ENCODE measurements at regions not wholly inside any gene's neighbourhood (a gene's known extent, or its start where the extent isn't known, plus 50 kb on each side); places are given as distances from the start of the nearest gene placed in this dataset.

DNA sequence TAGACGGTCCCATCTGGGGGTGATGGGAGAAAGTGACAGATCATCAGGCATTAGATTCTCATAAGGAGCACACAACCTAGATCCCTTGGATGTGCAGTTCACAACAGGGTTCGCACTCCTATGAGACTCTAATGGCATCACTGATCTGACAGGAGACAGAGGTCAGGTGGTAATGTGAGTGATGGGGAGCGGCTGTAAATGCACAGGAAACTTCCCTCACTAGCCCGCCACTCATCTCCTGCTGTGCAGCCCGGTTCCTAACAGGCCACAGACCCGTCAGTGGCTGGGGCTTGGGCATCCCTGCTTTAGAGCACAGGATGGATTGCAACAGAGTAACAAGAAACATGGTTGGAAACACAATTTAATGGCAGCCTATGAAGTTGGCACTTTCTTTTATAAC, 172.6 kb upstream of the VCX3A start:
- no peak for TF ChIP-seq POLR2A (IDR thresholded peaks at IDR 0.05)
- TF ChIP-seq, protein P1, sequence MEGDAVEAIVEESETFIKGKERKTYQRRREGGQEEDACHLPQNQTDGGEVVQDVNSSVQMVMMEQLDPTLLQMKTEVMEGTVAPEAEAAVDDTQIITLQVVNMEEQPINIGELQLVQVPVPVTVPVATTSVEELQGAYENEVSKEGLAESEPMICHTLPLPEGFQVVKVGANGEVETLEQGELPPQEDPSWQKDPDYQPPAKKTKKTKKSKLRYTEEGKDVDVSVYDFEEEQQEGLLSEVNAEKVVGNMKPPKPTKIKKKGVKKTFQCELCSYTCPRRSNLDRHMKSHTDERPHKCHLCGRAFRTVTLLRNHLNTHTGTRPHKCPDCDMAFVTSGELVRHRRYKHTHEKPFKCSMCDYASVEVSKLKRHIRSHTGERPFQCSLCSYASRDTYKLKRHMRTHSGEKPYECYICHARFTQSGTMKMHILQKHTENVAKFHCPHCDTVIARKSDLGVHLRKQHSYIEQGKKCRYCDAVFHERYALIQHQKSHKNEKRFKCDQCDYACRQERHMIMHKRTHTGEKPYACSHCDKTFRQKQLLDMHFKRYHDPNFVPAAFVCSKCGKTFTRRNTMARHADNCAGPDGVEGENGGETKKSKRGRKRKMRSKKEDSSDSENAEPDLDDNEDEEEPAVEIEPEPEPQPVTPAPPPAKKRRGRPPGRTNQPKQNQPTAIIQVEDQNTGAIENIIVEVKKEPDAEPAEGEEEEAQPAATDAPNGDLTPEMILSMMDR (IDR thresholded peaks at IDR 0.05): no peak
- intact Hi-C loops (cut with DNase I; ENCODE audit: low total_unique reads): no loop called here
- Histone ChIP-seq H3K36me3 (ENCODE audit: low read depth, missing control alignments) (no peaks in the 10 kb centered on the region), H3K4me1 (no peaks in the 10 kb centered on the region), H3K27me3 (no peaks in the 10 kb centered on the region), H3K9me3 (no peaks in the 10 kb centered on the region), H3K27ac (no peak overlapping the region), H3K4me3 (no peak overlapping the region)
- DNase-seq: no peak
- WGBS, 2 donors: 79 to 87% methylated on average over 3 to 6 of the region's 6 CpGs

DNA sequence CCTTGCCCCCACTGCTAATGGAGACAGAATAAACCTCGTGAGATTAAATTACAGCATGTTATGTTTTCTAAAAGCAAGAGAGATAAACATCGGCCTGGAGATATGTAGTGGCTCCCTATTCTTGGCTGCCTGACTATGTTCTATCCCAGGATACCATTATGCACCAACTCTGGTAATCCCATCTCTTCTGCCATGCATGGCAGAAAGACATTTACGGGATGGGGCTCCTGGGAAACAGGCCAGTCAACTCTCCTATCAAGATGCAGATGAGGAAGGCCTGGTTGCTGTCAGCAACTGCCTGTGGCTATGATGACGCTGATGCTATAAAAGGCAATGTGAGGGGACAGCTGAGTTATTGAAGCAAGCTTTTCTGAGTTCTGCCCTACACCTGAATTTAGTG, 166.2 kb upstream of the VCX3A start:
- H3K36me3 ChIP-seq (ENCODE audit: low read depth, missing control alignments): no peaks in the 10 kb centered on the region
- TF ChIP-seq, protein P1 (IDR thresholded peaks at IDR 0.05): no peak
- TF ChIP-seq POLR2A (IDR thresholded peaks at IDR 0.05): no peak
- no peaks in the 10 kb centered on the region for H3K9me3 ChIP-seq
- no peaks in the 10 kb centered on the region for H3K4me1 ChIP-seq
- 83 to 94% methylated on average over 4 of the region's 4 CpGs for WGBS, 2 donors
- H3K4me3 ChIP-seq: no peak overlapping the region
- intact Hi-C loops (cut with DNase I; ENCODE audit: low total_unique reads): no loop called here
- DNase-seq: no peak
- H3K27me3 ChIP-seq: no peaks in the 10 kb centered on the region
- H3K27ac ChIP-seq: no peak overlapping the region

DNA sequence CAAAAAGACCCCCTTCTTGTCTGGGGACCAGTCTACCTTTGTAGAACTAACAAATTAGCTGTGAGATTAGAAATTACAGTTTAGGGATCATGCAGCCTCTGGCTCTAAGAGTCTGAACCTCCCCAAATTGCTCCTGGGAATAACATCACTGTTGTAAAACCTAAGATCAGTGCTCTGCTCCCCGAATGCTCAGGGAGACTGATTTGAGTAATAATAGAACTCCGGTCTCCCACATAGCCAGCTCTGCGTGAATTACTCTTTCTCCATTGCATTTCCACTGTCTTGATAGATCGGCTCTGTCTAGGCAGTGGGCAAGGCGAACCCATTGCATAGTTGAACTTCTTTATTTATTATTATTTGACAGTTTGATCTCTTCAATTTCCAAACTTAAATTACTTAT, 160.8 kb upstream of the VCX3A start:
- Histone ChIP-seq H3K27me3 (no peaks in the 10 kb centered on the region), H3K4me1 (no peaks in the 10 kb centered on the region), H3K4me3 (no peak overlapping the region), H3K9me3 (no peaks in the 10 kb centered on the region), H3K36me3 (ENCODE audit: low read depth, missing control alignments) (no peaks in the 10 kb centered on the region), H3K27ac (no peak overlapping the region)
- DNase-seq: no peak
- TF ChIP-seq, protein P1 (IDR thresholded peaks at IDR 0.05): no peak
- TF ChIP-seq POLR2A (IDR thresholded peaks at IDR 0.05): no peak
- WGBS, 2 donors: 57 to 69% methylated on average over 5 of the region's 5 CpGs
- intact Hi-C loops (cut with DNase I; ENCODE audit: low total_unique reads): no loop called here

DNA sequence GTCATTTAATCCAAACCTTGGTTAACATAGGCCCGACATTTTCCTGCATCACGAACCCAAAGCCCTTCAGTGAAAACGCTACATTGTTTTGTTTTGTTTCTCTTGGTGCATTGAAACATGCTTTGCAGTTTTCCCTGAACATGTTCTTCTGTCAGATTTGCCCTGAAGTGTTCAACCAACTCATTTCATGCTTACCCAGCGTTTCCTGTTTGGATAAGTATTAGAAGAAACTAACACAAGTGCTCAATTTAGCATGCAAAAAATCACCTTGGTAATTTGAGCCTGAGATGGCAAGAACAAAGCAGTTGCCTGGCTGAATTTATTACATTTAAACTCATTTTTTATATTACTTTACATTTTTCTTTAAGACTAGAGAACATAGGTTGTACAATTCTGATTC, 160.1 kb upstream of the VCX3A start:
- Histone ChIP-seq H3K4me3 (no peak overlapping the region), H3K27me3 (no peaks in the 10 kb centered on the region), H3K36me3 (ENCODE audit: low read depth, missing control alignments) (no peaks in the 10 kb centered on the region), H3K9me3 (no peaks in the 10 kb centered on the region), H3K4me1 (no peaks in the 10 kb centered on the region), H3K27ac (no peak overlapping the region)
- DNase-seq: no peak
- TF ChIP-seq, protein P1 (IDR thresholded peaks at IDR 0.05): no peak
- no peak for TF ChIP-seq POLR2A (IDR thresholded peaks at IDR 0.05)
- 41 to 55% methylated on average over 4 of the region's 4 CpGs for WGBS, 2 donors
- intact Hi-C loops (cut with DNase I; ENCODE audit: low total_unique reads): no loop called here

DNA sequence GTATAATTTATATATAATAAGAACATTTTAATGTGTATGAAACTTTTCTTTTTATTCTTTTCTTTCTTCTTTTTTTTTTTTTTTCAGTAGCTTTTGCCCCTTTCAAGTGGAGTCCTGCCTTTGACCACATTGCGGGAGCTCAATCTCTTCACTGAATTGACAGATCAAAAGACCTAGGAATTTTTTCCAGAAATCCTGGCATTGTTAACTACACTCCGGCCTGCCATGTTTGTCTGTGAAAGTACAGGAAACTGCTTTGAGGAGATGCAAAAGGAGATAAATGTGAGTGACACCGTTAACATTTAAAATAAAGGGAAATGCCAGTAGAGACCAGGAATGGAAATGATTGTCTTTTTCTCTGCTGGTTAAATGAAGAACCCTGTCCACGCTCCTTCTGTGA, 159.3 kb upstream of the VCX3A start:
- no peaks in the 10 kb centered on the region for H3K36me3 ChIP-seq (ENCODE audit: low read depth, missing control alignments)
- H3K27me3 ChIP-seq: no peaks in the 10 kb centered on the region
- WGBS, 2 donors: 62% methylated on average over 4 of the region's 4 CpGs
- H3K27ac ChIP-seq: no peak overlapping the region
- no peak for DNase-seq
- no peak overlapping the region for H3K4me3 ChIP-seq
- H3K9me3 ChIP-seq: no peaks in the 10 kb centered on the region
- no peak for TF ChIP-seq POLR2A (IDR thresholded peaks at IDR 0.05)
- TF ChIP-seq, protein P1 (IDR thresholded peaks at IDR 0.05): no peak
- H3K4me1 ChIP-seq: no peaks in the 10 kb centered on the region
- intact Hi-C loops (cut with DNase I; ENCODE audit: low total_unique reads): no loop called here

Data from testis (tissue), 2 donors.